ENCODE measurements at regions not wholly inside any gene's neighbourhood (a gene's known extent, or its start where the extent isn't known, plus 50 kb on each side); places are given as distances from the start of the nearest gene placed in this dataset.

GRCh38 chr2:60298006-60298696 is 255.3 kb downstream of the BCL11A start:
- no peak overlapping the region for H3K27ac ChIP-seq
- H3K4me1 ChIP-seq = peaks cover 3 to 14% (median 7%) of the 10 kb centered on the region in 10 experiments; a peak in 17 of 20 replicates
- H3K36me3 ChIP-seq = no peaks in the 10 kb centered on the region
- no peak overlapping the region for H3K4me3 ChIP-seq
- no peak for TF ChIP-seq Cebpa-rat (IDR thresholded peaks at IDR 0.05)
- no peaks in the 10 kb centered on the region for H4K20me1 ChIP-seq
- H3K9me3 ChIP-seq (replicated peaks in 1 of 11) = no peaks in the 10 kb centered on the region
- no peak overlapping the region for H3K4me2 ChIP-seq
- no peak overlapping the region for H3K9ac ChIP-seq
- no peaks in the 10 kb centered on the region for H3K27me3 ChIP-seq

DNA sequence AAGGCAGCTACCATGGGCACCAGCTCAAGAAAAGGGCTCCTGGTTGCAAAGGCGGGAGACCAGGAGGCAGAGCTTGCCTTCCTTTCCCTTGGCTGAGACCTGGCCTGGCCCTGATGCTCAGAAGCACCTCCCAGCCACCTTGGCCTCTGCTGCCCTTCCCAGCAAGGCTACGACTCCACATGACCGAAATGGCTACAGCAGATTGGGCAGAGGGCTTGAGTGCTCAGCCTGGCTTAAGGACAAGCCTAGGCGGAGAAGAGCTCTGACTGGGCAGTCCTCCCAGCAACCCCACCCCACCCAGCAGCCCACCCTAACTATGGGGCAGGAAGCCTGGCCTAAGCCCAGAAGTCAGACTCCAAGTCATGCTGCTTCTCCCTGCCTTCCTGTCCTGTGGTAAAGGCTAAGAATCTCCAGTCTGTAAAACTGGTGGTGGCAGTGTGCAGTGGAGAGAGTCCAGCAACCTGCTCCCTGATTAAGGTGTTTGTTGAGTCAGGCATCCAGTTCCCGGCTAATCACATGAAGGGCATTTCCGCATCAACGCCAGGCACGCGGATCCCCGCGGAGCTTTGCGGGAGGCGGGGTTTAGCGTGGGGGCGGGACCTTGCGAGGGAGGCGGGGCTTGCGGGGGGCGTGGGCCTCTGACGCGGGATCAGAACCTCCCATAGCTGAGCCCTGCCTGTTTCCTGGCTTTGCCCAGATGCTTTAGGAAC is 256.0 kb downstream of the BCL11A start:
- Histone ChIP-seq H3K4me2 (no peak overlapping the region), H4K20me1 (no peaks in the 10 kb centered on the region), H3K27me3 (no peaks in the 10 kb centered on the region), H3K27ac (no peak overlapping the region), H3K4me3 (no peak overlapping the region), H3K9ac (no peak overlapping the region), H3K4me1 (peaks cover 0 to 11% (median 3%) of the 10 kb centered on the region in 10 experiments; a peak in 9 of 20 replicates), H3K9me3 (replicated peaks in 1 of 11) (no peaks in the 10 kb centered on the region), H3K36me3 (no peaks in the 10 kb centered on the region)
- no peak for TF ChIP-seq Cebpa-rat (IDR thresholded peaks at IDR 0.05)

DNA sequence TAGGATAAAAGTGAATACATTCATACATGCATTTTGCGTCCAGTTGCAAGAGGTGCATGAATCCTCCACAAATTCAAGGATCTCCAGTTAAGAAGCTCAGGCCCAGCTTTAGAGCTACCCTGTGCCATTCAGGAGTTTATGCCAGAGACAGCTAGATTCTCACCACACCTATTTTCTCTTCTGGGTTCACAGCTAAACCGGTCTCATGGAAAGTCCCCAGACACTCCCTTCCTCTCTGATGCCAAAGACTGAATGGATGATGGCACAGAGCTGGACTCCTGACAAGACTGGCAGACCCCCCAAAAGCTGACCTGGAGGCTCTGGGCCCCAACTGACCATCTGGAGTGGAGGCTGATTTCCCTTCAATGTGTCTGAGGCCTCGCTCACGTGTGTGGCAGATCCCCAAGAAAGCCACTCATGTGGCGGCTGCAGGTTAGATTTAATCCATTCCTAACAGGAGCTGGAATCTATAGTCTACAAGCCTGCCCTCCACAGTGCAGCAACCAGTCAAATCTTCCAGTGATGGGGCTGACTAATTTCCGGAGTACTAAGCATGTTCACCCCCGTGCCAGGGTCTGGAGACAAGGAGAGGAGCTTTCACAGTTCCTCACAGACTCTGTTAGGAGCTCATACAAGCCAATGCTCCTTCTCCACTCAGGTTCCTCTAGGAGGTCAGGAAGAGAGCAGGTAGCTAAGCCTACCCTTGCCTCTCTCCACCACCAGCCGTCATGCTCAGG is 257.1 kb downstream of the BCL11A start:
- Histone ChIP-seq H3K36me3 (no peaks in the 10 kb centered on the region), H3K4me3 (no peak overlapping the region), H3K27me3 (no peaks in the 10 kb centered on the region), H3K9me3 (replicated peaks in 1 of 11) (no peaks in the 10 kb centered on the region), H3K9ac (no peak overlapping the region), H3K27ac (no peak overlapping the region), H4K20me1 (no peaks in the 10 kb centered on the region), H3K4me2 (no peak overlapping the region), H3K4me1 (peaks cover 0 to 11% (median 3%) of the 10 kb centered on the region in 10 experiments; a peak in 9 of 20 replicates)
- no peak for TF ChIP-seq Cebpa-rat (IDR thresholded peaks at IDR 0.05)

DNA sequence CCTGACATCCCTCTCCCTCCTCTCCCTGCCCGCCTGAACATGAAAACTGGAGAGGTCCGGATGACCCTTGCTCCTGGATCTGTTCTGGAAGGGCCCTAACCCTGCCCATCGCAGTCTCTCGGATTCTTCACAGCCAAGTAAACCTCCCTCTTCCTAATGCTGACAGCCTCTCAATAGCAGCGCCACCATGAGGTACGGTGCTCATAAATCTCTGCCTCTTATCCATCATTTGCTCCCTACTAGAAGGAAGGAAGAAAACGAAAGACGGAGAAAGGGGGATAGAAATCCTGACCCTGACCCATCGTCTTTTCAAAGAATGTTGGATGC is 257.9 kb downstream of the BCL11A start:
- no peak overlapping the region for H3K9ac ChIP-seq
- no peak overlapping the region for H3K27ac ChIP-seq
- H3K9me3 ChIP-seq (replicated peaks in 1 of 11) = no peaks in the 10 kb centered on the region
- H3K4me3 ChIP-seq = no peak overlapping the region
- no peak for TF ChIP-seq Cebpa-rat (IDR thresholded peaks at IDR 0.05)
- no peaks in the 10 kb centered on the region for H3K36me3 ChIP-seq
- H3K27me3 ChIP-seq = no peaks in the 10 kb centered on the region
- H3K4me2 ChIP-seq = no peak overlapping the region
- no peaks in the 10 kb centered on the region for H4K20me1 ChIP-seq
- peaks cover 0 to 11% (median 3%) of the 10 kb centered on the region in 10 experiments; a peak in 9 of 20 replicates for H3K4me1 ChIP-seq

DNA sequence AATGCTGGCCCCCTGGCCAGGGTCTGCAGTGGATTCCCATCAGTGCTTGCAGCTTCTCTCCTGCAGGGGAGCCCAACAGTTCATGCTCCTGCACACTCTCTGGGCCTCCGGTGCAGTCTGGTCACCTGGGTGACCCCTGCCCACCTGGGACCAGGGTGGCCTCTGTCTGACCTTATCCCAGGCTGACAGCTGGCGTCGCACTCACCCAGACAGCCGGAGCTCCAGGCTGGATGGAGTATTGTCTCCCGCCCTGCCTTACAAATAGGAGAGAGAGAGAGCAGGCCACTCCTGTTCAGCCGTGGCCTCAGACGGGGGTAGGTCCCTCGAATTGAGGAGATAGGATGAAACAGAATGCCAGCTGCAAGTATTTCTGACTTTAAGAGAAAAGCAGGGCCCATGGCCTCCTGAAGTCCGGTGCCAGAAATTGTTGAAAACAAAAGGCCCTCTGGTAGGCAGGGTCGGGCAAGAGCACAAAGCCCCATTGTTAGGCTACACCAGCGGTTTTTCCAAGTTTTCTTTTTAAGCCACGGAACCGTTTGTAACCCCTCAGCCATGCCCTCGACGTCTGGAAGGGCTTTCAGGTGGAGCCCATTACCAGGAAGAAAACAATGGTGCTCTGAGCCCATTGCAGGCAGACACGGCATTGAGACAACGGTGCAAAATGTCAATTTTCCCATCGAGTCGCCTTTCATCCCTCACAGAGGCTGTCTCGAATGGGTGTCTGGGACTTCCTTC is 258.4 kb downstream of the BCL11A start:
- Histone ChIP-seq H3K27ac (no peak overlapping the region), H3K27me3 (no peaks in the 10 kb centered on the region), H3K4me3 (no peak overlapping the region), H3K4me1 (peaks cover 0 to 11% (median 3%) of the 10 kb centered on the region in 10 experiments; a peak in 9 of 20 replicates), H3K4me2 (peak overlapping the region in 4 of 11 experiments; percentile 0 to 16 (median 8); a peak in 1 of 22 replicates), H3K36me3 (no peaks in the 10 kb centered on the region), H3K9ac (no peak overlapping the region), H3K9me3 (replicated peaks in 1 of 11) (no peaks in the 10 kb centered on the region), H4K20me1 (no peaks in the 10 kb centered on the region)
- TF ChIP-seq Cebpa-rat (IDR thresholded peaks at IDR 0.05) = no peak

DNA sequence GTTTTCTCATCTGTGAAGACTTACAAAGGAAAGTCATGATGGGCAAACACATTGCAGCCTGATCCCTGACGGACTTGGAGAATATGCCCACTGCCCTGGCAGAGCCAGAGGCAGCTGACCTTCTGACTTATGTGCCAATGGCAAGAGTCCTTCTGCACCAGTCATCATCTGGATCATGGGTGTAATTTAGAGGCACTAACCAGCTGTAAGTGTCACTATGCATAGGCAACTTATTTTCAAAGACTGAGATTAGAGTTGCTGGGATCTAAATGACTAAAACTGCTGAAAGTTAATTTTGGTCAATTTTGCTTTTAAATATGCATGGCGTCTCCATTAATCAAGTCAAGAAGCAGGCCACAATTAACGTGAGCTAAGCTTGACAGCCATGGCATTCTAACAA is 261.2 kb downstream of the BCL11A start:
- Histone ChIP-seq H3K4me1 (peaks cover 0 to 11% (median 3%) of the 10 kb centered on the region in 10 experiments; a peak in 9 of 20 replicates), H3K4me2 (no peak overlapping the region), H3K9ac (no peak overlapping the region), H3K4me3 (no peak overlapping the region), H3K27ac (no peak overlapping the region), H3K27me3 (no peaks in the 10 kb centered on the region), H3K9me3 (replicated peaks in 1 of 11) (no peaks in the 10 kb centered on the region; a peak in 1 of 22 replicates), H3K36me3 (no peaks in the 10 kb centered on the region), H4K20me1 (no peaks in the 10 kb centered on the region)
- TF ChIP-seq Cebpa-rat (IDR thresholded peaks at IDR 0.05) = no peak

- H3K27ac ChIP-seq = no peak overlapping the region
- peaks cover 0 to 11% (median 6%) of the 10 kb centered on the region in 10 experiments; a peak in 10 of 20 replicates for H3K4me1 ChIP-seq
- no peak overlapping the region for H3K4me2 ChIP-seq
- H3K9ac ChIP-seq = no peak overlapping the region
- no peak for TF ChIP-seq Cebpa-rat (IDR thresholded peaks at IDR 0.05)
- H3K4me3 ChIP-seq = no peak overlapping the region
- no peaks in the 10 kb centered on the region; a peak in 1 of 22 replicates for H3K9me3 ChIP-seq (replicated peaks in 1 of 11)
- no peaks in the 10 kb centered on the region for H4K20me1 ChIP-seq
- H3K27me3 ChIP-seq = no peaks in the 10 kb centered on the region
- H3K36me3 ChIP-seq = no peaks in the 10 kb centered on the region
Measured at GRCh38 chr2:60290509-60290908, 262.9 kb downstream of the BCL11A start.

DNA sequence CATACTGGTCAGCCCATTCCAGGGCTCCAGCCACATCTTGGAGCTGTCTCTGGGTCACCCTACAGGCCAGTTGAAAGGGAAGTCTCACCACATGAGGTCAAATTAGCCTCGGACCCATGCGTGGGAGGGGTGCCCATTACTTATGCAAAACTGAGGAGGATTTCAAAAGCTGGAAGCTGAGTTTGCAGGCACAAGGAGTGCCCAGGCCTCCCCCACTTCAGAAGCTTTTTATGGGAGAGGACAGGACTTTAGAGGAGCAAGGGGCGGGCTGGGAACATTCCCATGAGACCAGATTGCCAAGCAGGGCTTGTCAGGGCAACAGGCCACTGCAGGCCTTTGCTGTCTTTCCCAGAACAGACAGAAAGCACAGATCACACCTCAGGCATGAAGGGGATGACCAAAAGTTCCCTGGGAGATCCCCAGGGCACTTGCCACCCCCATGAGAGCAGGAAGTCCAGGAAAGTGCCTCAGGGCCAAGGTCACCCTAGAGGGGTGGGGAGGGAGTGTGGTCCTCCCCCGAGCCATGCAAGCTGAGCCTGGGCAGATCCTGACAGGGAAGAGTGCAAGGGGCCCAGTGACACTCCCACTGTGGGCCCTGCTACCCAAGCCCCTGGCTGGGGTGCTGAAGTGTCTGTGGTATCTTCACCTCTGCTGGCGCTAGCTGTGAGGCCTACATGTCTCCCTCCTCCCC is 267.7 kb downstream of the BCL11A start:
- no peak overlapping the region for H3K27ac ChIP-seq
- no peak overlapping the region for H3K4me3 ChIP-seq
- no peak overlapping the region; a peak in 1 of 22 replicates for H3K4me2 ChIP-seq
- H3K4me1 ChIP-seq = peaks cover 0 to 7% (median 0%) of the 10 kb centered on the region in 10 experiments; a peak in 1 of 20 replicates
- H4K20me1 ChIP-seq = no peaks in the 10 kb centered on the region
- H3K9ac ChIP-seq = no peak overlapping the region
- no peaks in the 10 kb centered on the region for H3K27me3 ChIP-seq
- no peak for TF ChIP-seq Cebpa-rat (IDR thresholded peaks at IDR 0.05)
- no peaks in the 10 kb centered on the region; a peak in 1 of 22 replicates for H3K9me3 ChIP-seq (replicated peaks in 1 of 11)
- H3K36me3 ChIP-seq = no peaks in the 10 kb centered on the region
